A549 (cell line): ENCODE measurements at regions not wholly inside any gene's neighbourhood (a gene's known extent, or its start where the extent isn't known, plus 50 kb on each side); places are given as distances from the start of the nearest gene placed in this dataset.

Experiments
- ATAC-seq, 2 experiments: fragments of 200-7000 bp in 1 of 2; fragments of >200 bp in 1 of 2; cut with Nextera tagmentation in 1 of 2; cut with Tn5 transposase in 1 of 2; 3 replicates each; pipeline versions ENCODE4 v1.8.0 to v1.9.1; 2018 to 2020; ENCODE audit warnings: mild to moderate bottlenecking in 1 of 2, moderate library complexity in 1 of 2
- CTCF ChIA-PET: fragments of 300-600 bp; sonication (Branson Sonifier 250); formaldehyde crosslinking; extraction: SDS; loops from one replicate; lab custom pipeline; 2021; ENCODE audit warnings: antibody characterized with exemption, inconsistent platforms; lab: Yijun Ruan, JAX
- POLR2A ChIA-PET: fragments of 350-600 bp; formaldehyde crosslinking; extraction: SDS; loops from one replicate; lab custom pipeline; 2021; ENCODE audit warnings: antibody characterized with exemption, inconsistent platforms; lab: Yijun Ruan, JAX
- DNase-seq, 2 experiments: peaks; one replicate each; pipeline versions ENCODE4 v3.0.0 to v3.0.0-alpha.2; 2011 to 2016; ENCODE audit warnings: low read depth in 1 of 2, low spot score in 1 of 2
- FAIRE-seq: peaks from 2 replicates; lab custom pipeline; 2011; peaks lifted over from hg19 to GRCh38; lab: Jason Lieb, UNC
- H3K27ac ChIP-seq, 2 experiments: fragments of >200 bp; sonication (Bioruptor Twin); formaldehyde crosslinking; 3 replicates each; pipeline ENCODE4 v1.5.1; 2016 to 2017
- H3K4me1 ChIP-seq: fragments of >200 bp; sonication (Bioruptor Twin); formaldehyde crosslinking; 3 replicates; pipeline ENCODE4 v1.6.1; 2016
- H3K4me2 ChIP-seq: fragments of >200 bp; sonication (Bioruptor Twin); formaldehyde crosslinking; 3 replicates; pipeline ENCODE4 v1.6.1; 2016
- H3K4me3 ChIP-seq: fragments of >200 bp; sonication (Bioruptor Twin); formaldehyde crosslinking; 3 replicates; pipeline ENCODE4 v1.5.1; 2016
- H3K9me3 ChIP-seq: fragments of >200 bp; sonication (Bioruptor Twin); formaldehyde crosslinking; 3 replicates; pipeline ENCODE4 v1.6.1; 2016
- CBX2 ChIP-seq: fragments of 200-600 bp; sonication (generic); IDR thresholded peaks from 2 replicates; pipeline ENCODE4 v1.6.1; 2016; ENCODE audit warnings: low read depth, mild to moderate bottlenecking, borderline replicate concordance
- CHD4 ChIP-seq: fragments of 200-600 bp; sonication (generic); IDR thresholded peaks from 2 replicates; pipeline ENCODE4 v1.6.1; 2016; ENCODE audit warnings: antibody characterized with exemption, mild to moderate bottlenecking, borderline replicate concordance
- EHMT2 ChIP-seq: fragments of 200-600 bp; sonication (generic); IDR thresholded peaks from 2 replicates; pipeline ENCODE4 v1.6.1; 2016; ENCODE audit warnings: antibody characterized with exemption, low read depth, mild to moderate bottlenecking, moderate library complexity
- HOXB13 ChIP-seq: fragments of 250-450 bp; sonication (Bioruptor Pico); IDR thresholded peaks from 2 replicates; pipeline ENCODE4 v1.5.0; 2020; ENCODE audit warnings: low read depth, mild to moderate bottlenecking, moderate library complexity
- JUN ChIP-seq, 2 experiments: fragments of >200 bp; sonication (Bioruptor Twin); formaldehyde crosslinking; IDR thresholded peaks; 2 replicates in 1 of 2; 3 replicates in 1 of 2; pipeline ENCODE4 v1.6.1; 2016 to 2017
- JUNB ChIP-seq: fragments of >200 bp; sonication (Bioruptor Twin); formaldehyde crosslinking; IDR thresholded peaks from 2 replicates; pipeline ENCODE4 v1.6.1; 2016
- KDM1A ChIP-seq: fragments of 200-600 bp; sonication (generic); IDR thresholded peaks from 2 replicates; pipeline ENCODE4 v1.6.1; 2016; ENCODE audit warnings: low read depth, mild to moderate bottlenecking
- KDM5A ChIP-seq: fragments of 200-600 bp; sonication (generic); IDR thresholded peaks from 2 replicates; pipeline ENCODE4 v1.6.1; 2016; ENCODE audit warnings: antibody characterized with exemption, mild to moderate bottlenecking
- MAZ ChIP-seq: fragments of 150-350 bp; IDR thresholded peaks from 2 replicates; pipeline ENCODE4 v1.6.1; 2014; ENCODE audit warnings: antibody characterized with exemption, low read depth, low read length, borderline replicate concordance
- PHF8 ChIP-seq: fragments of 200-600 bp; sonication (generic); IDR thresholded peaks from 2 replicates; pipeline ENCODE4 v1.6.1; 2016; ENCODE audit warnings: low read depth, mild to moderate bottlenecking, antibody characterized with exemption, moderate library complexity, borderline replicate concordance
- POLR2A ChIP-seq: IDR thresholded peaks from 2 replicates; pipeline ENCODE4 v1.6.1; 2012; ENCODE audit warnings: mild to moderate bottlenecking, low read length
- POLR2AphosphoS2 ChIP-seq: conservative IDR thresholded peaks from 2 replicates; pipeline ENCODE4 v1.6.1; 2012; ENCODE audit warnings: low read length, improper control_type of control experiment, inconsistent platforms
- RFX5 ChIP-seq: fragments of 450-650 bp; IDR thresholded peaks from 2 replicates; pipeline ENCODE4 v1.7.1; 2014; ENCODE audit warnings: antibody characterized with exemption, mild to moderate bottlenecking, moderate library complexity
- ZNF302 ChIP-seq: fragments of 250-450 bp; sonication (Bioruptor Pico); IDR thresholded peaks from 2 replicates; pipeline ENCODE4 v1.9.0; 2021; ENCODE audit warnings: inconsistent platforms, mild to moderate bottlenecking, moderate library complexity
- ZSCAN20 ChIP-seq: fragments of 250-450 bp; sonication (Bioruptor Pico); IDR thresholded peaks from 2 replicates; pipeline ENCODE4 v1.8.0; 2022; ENCODE audit warnings: mild to moderate bottlenecking, moderate library complexity
- WGBS: methylation state at CpG from one replicate; pipeline ENCODE4 v1.1.6; 2017; ENCODE audit errors: missing lambda C conversion rate; 5-methylcytosine and 5-hydroxymethylcytosine counted together
- TF ChIP-seq, protein P1 (sequence below): fragments of 200-600 bp; sonication (generic); IDR thresholded peaks from 2 replicates; pipeline ENCODE4 v1.6.1; 2016; ENCODE audit warnings: antibody characterized with exemption, mild to moderate bottlenecking, moderate library complexity
- TF ChIP-seq, protein P2 (sequence below): fragments of >200 bp; sonication (Bioruptor Twin); formaldehyde crosslinking; IDR thresholded peaks from 3 replicates; pipeline ENCODE4 v1.5.1; 2016
- TF ChIP-seq, protein P3 (sequence below): fragments of 250-450 bp; sonication (Bioruptor Pico); IDR thresholded peaks from 2 replicates; pipeline ENCODE4 v1.5.0; 2020; ENCODE audit warnings: low read depth, mild to moderate bottlenecking, moderate library complexity

DNA sequence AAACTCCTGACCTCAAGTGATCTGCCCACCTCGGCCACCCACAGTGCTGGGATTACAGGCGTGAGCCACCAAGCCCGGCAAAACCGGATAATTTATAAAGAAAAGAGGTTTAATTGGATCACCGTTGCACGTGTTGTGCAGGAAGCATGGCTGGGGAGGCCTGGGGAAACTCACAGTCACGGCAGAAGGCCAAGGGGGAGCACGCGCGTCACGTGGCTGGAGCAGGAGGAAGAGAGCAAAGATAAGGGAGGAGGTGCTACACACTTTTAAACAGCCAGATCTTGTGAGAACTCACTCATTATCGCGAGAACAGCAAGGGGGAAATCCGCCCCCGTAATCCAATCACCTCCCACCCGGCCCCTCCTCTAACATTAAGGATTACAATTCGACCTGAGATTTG, 177.9 kb upstream of the TENM3 start:
- ChIA-PET CTCF (no interaction called here), POLR2A (no interaction called here)
- FAIRE-seq: no peak
- Histone ChIP-seq H3K27ac (no peak overlapping the region), H3K4me1 (peaks cover 5% of the 10 kb centered on the region; the same call in 1 of the 3 replicates), H3K9me3 (no peaks in the 10 kb centered on the region), H3K4me3 (no peak overlapping the region), H3K4me2 (no peak overlapping the region)
- ATAC-seq: no peak
- 47% methylated on average over 17 of the region's 17 CpGs for WGBS
- TF ChIP-seq PHF8: no peak
- TF ChIP-seq ZNF302 (CRISPR knock-in tag): no peak
- no peak for TF ChIP-seq JUNB
- no peak for TF ChIP-seq POLR2A
- TF ChIP-seq KDM1A: no peak
- no peak for TF ChIP-seq HOXB13 (CRISPR knock-in tag)
- no peak for TF ChIP-seq CHD4
- TF ChIP-seq EHMT2: no peak
- TF ChIP-seq JUN (IDR thresholded peaks at IDR 0.05): no peak
- no peak for TF ChIP-seq RFX5
- TF ChIP-seq, protein P1, sequence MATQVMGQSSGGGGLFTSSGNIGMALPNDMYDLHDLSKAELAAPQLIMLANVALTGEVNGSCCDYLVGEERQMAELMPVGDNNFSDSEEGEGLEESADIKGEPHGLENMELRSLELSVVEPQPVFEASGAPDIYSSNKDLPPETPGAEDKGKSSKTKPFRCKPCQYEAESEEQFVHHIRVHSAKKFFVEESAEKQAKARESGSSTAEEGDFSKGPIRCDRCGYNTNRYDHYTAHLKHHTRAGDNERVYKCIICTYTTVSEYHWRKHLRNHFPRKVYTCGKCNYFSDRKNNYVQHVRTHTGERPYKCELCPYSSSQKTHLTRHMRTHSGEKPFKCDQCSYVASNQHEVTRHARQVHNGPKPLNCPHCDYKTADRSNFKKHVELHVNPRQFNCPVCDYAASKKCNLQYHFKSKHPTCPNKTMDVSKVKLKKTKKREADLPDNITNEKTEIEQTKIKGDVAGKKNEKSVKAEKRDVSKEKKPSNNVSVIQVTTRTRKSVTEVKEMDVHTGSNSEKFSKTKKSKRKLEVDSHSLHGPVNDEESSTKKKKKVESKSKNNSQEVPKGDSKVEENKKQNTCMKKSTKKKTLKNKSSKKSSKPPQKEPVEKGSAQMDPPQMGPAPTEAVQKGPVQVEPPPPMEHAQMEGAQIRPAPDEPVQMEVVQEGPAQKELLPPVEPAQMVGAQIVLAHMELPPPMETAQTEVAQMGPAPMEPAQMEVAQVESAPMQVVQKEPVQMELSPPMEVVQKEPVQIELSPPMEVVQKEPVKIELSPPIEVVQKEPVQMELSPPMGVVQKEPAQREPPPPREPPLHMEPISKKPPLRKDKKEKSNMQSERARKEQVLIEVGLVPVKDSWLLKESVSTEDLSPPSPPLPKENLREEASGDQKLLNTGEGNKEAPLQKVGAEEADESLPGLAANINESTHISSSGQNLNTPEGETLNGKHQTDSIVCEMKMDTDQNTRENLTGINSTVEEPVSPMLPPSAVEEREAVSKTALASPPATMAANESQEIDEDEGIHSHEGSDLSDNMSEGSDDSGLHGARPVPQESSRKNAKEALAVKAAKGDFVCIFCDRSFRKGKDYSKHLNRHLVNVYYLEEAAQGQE: no peak
- TF ChIP-seq ZSCAN20 (CRISPR knock-in tag): no peak
- TF ChIP-seq MAZ: no peak
- TF ChIP-seq, protein P2, sequence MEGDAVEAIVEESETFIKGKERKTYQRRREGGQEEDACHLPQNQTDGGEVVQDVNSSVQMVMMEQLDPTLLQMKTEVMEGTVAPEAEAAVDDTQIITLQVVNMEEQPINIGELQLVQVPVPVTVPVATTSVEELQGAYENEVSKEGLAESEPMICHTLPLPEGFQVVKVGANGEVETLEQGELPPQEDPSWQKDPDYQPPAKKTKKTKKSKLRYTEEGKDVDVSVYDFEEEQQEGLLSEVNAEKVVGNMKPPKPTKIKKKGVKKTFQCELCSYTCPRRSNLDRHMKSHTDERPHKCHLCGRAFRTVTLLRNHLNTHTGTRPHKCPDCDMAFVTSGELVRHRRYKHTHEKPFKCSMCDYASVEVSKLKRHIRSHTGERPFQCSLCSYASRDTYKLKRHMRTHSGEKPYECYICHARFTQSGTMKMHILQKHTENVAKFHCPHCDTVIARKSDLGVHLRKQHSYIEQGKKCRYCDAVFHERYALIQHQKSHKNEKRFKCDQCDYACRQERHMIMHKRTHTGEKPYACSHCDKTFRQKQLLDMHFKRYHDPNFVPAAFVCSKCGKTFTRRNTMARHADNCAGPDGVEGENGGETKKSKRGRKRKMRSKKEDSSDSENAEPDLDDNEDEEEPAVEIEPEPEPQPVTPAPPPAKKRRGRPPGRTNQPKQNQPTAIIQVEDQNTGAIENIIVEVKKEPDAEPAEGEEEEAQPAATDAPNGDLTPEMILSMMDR: no peak
- no peak for TF ChIP-seq KDM5A
- no peak for TF ChIP-seq POLR2AphosphoS2
- no peak for DNase-seq

DNA sequence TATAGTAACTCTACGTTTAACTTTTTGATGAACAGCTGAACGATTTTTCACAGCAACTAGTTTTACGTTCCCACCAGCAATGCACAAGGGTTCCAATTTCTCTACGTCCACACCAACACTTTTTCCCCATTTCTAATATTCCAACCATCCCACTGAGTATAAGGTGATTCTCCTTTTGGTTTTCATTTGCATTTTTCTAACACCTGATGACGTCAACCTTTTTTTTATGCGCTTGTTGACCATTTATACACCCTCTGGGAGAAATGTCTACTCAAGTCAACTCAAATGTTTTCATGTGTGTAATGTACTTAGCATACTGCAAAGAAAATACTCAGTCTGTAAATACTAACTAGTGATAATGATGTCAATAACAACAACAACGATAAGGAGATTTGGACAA, 177.2 kb upstream of the TENM3 start:
- POLR2A ChIA-PET: no interaction called here
- DNase-seq (no peak), ATAC-seq (no peak), FAIRE-seq (no peak)
- no peak overlapping the region for H3K4me2 ChIP-seq
- TF ChIP-seq, protein P1: no peak
- no peak for TF ChIP-seq CBX2
- TF ChIP-seq, protein P3, sequence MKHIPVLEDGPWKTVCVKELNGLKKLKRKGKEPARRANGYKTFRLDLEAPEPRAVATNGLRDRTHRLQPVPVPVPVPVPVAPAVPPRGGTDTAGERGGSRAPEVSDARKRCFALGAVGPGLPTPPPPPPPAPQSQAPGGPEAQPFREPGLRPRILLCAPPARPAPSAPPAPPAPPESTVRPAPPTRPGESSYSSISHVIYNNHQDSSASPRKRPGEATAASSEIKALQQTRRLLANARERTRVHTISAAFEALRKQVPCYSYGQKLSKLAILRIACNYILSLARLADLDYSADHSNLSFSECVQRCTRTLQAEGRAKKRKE (CRISPR knock-in tag): no peak
- H3K9me3 ChIP-seq: no peaks in the 10 kb centered on the region
- no peak overlapping the region for H3K27ac ChIP-seq
- no peak overlapping the region for H3K4me3 ChIP-seq
- WGBS: 39% methylated on average over 7 of the region's 7 CpGs
- CTCF ChIA-PET: no interaction called here
- H3K4me1 ChIP-seq: peaks cover 5% of the 10 kb centered on the region; the same call in 1 of the 3 replicates
